ENCODE measurements at regions not wholly inside any gene's neighbourhood (a gene's known extent, or its start where the extent isn't known, plus 50 kb on each side); places are given as distances from the start of the nearest gene placed in this dataset.

- no peak overlapping the region for H3K27ac Mint-ChIP-seq (ENCODE audit: unreplicated experiment)
- no peak for TF ChIP-seq CTCF (IDR thresholded peaks at IDR 0.05; ENCODE audit: partially characterized antibody, unreplicated experiment)
- H3K36me3 Mint-ChIP-seq (ENCODE audit: unreplicated experiment), result peaks cover 4% of the 10 kb centered on the region
- H3K4me1 Mint-ChIP-seq (ENCODE audit: low read depth, unreplicated experiment), result peaks cover 15% of the 10 kb centered on the region
- H3K9me3 Mint-ChIP-seq (ENCODE audit: unreplicated experiment), result no peaks in the 10 kb centered on the region
- no peak overlapping the region for H3K4me3 Mint-ChIP-seq (ENCODE audit: unreplicated experiment)
- DNase-seq, result no peak
- no peaks in the 10 kb centered on the region for H3K27me3 Mint-ChIP-seq (ENCODE audit: unreplicated experiment)
Measured at GRCh38 chr5:71973563-71973962, 133.7 kb upstream of the MAP1B start.

GRCh38 chr5:71974165-71974564 is 133.1 kb upstream of the MAP1B start:
- DNase-seq, result no peak
- Mint-ChIP-seq H3K4me3 (ENCODE audit: unreplicated experiment) (no peak overlapping the region), H3K4me1 (ENCODE audit: low read depth, unreplicated experiment) (peaks cover 18% of the 10 kb centered on the region), H3K27me3 (ENCODE audit: unreplicated experiment) (no peaks in the 10 kb centered on the region), H3K9me3 (ENCODE audit: unreplicated experiment) (no peaks in the 10 kb centered on the region), H3K36me3 (ENCODE audit: unreplicated experiment) (peaks cover 4% of the 10 kb centered on the region), H3K27ac (ENCODE audit: unreplicated experiment) (no peak overlapping the region)
- TF ChIP-seq CTCF (IDR thresholded peaks at IDR 0.05; ENCODE audit: partially characterized antibody, unreplicated experiment), result no peak

DNA sequence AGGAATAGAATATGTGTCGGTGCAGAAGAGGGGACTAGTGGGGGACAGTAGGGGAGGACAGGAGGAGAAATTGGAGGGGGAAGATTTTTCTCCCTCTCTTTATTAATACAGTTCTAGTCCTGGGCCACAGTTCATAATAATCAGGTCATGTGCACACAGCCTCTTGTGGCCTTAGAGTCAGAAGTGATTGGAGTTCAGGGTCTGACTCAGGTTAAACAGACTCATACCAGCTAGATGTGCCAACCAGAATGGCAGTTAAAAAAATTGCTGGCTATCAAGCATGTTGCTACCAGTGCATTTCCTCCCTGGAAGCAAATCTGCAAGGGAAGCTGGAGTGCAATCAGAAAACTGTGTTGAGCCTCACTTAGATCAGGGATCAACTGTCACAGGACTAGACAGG is 132.7 kb upstream of the MAP1B start:
- Mint-ChIP-seq H3K9me3 (ENCODE audit: unreplicated experiment) (no peaks in the 10 kb centered on the region), H3K36me3 (ENCODE audit: unreplicated experiment) (peaks cover under 1% of the 10 kb centered on the region), H3K27me3 (ENCODE audit: unreplicated experiment) (no peaks in the 10 kb centered on the region), H3K27ac (ENCODE audit: unreplicated experiment) (no peak overlapping the region), H3K4me3 (ENCODE audit: unreplicated experiment) (no peak overlapping the region), H3K4me1 (ENCODE audit: low read depth, unreplicated experiment) (peaks cover 18% of the 10 kb centered on the region)
- TF ChIP-seq CTCF (IDR thresholded peaks at IDR 0.05; ENCODE audit: partially characterized antibody, unreplicated experiment), result no peak
- no peak for DNase-seq

- DNase-seq, result no peak
- H3K4me1 Mint-ChIP-seq (ENCODE audit: low read depth, unreplicated experiment), result peaks cover 18% of the 10 kb centered on the region
- H3K27ac Mint-ChIP-seq (ENCODE audit: unreplicated experiment), result peak overlapping the region; percentile 53
Measured at GRCh38 chr5:71976449-71976848, 130.8 kb upstream of the MAP1B start.

DNA sequence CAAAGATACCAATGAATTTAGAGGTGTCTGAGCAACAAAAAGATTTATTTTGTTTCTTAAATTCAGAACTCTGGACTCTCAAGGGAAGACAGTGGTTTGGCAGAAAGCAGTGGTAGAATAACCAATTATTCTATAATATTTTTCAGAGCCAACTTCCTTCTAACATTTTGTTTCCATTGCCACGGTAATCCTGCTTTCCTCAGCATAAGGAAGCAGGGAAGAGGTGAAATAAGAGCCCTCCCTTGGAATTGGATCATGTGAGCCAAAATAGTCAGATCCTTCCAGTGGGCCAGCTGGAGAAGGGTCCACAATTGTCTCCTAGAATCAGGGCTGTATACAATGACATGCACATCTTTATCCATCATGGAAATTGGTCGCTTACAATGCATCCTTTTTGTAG is 130.0 kb upstream of the MAP1B start:
- peaks cover 18% of the 10 kb centered on the region for H3K4me1 Mint-ChIP-seq (ENCODE audit: low read depth, unreplicated experiment)
- H3K27me3 Mint-ChIP-seq (ENCODE audit: unreplicated experiment), result no peaks in the 10 kb centered on the region
- H3K4me3 Mint-ChIP-seq (ENCODE audit: unreplicated experiment), result no peak overlapping the region
- no peak for DNase-seq
- H3K36me3 Mint-ChIP-seq (ENCODE audit: unreplicated experiment), result no peaks in the 10 kb centered on the region
- TF ChIP-seq CTCF (IDR thresholded peaks at IDR 0.05; ENCODE audit: partially characterized antibody, unreplicated experiment), result no peak
- no peaks in the 10 kb centered on the region for H3K9me3 Mint-ChIP-seq (ENCODE audit: unreplicated experiment)
- no peak overlapping the region for H3K27ac Mint-ChIP-seq (ENCODE audit: unreplicated experiment)

More at GRCh38 chr5:71976449-71976848, 130.8 kb upstream of the MAP1B start:
- no peaks in the 10 kb centered on the region for H3K9me3 Mint-ChIP-seq (ENCODE audit: unreplicated experiment)
- TF ChIP-seq CTCF (IDR thresholded peaks at IDR 0.05; ENCODE audit: partially characterized antibody, unreplicated experiment), result no peak
- H3K4me3 Mint-ChIP-seq (ENCODE audit: unreplicated experiment), result no peak overlapping the region
- no peaks in the 10 kb centered on the region for H3K27me3 Mint-ChIP-seq (ENCODE audit: unreplicated experiment)
- H3K36me3 Mint-ChIP-seq (ENCODE audit: unreplicated experiment), result no peaks in the 10 kb centered on the region

Measured in glutamatergic neuron (in vitro differentiated cells).